ENCODE measurements at regions not wholly inside any gene's neighbourhood (a gene's known extent, or its start where the extent isn't known, plus 50 kb on each side); places are given as distances from the start of the nearest gene placed in this dataset.
"Not testable (repeated sequence)": the region's sequence is repeated elsewhere in the genome, so short reads cannot be mapped to it uniquely, and the experiment has no call there.

GRCh38 chr7:73186589-73187309, 100.9 kb upstream of the SPDYE9 start:
- H3K4me1 ChIP-seq (replicated peaks in 1 of 2; ENCODE audit: control insufficient read depth in 2 of 2, insufficient read depth in 2 of 2, low read length in 2 of 2); H3K27me3 ChIP-seq (ENCODE audit: control insufficient read depth in 2 of 2, insufficient read depth in 2 of 2, low read length in 2 of 2); CTCF ChIA-PET (ENCODE audit: low intra/inter-chr PET ratio); H3K9me3 ChIP-seq (replicated peaks; ENCODE audit: control insufficient read depth, insufficient read depth, low read depth, low read length); H3K4me3 ChIP-seq; FAIRE-seq; DNase-seq (ENCODE audit: extremely low read depth in 1 of 4, low spot score in 3 of 4); H3K9me1 ChIP-seq (ENCODE audit: control insufficient read depth, insufficient read depth, low read length); H3K4me2 ChIP-seq (ENCODE audit: insufficient read depth, low read length); H3K79me2 ChIP-seq (ENCODE audit: control insufficient read depth, insufficient read depth, low read length); H3K9ac ChIP-seq (ENCODE audit: insufficient read depth in 1 of 2, low read depth in 2 of 2, low read length in 2 of 2); H3K36me3 ChIP-seq (ENCODE audit: control insufficient read depth, insufficient read depth, low read length); BruUV-seq (replicated peaks); H2AFZ ChIP-seq (ENCODE audit: low read depth, low read length); H4K20me1 ChIP-seq (replicated peaks; ENCODE audit: control insufficient read depth, insufficient read depth, low read length); intact Hi-C loops (cut with micrococcal nuclease); H3K27ac ChIP-seq (ENCODE audit: extremely low read depth, low read depth, low read length); POLR2A ChIA-PET: not testable (repeated sequence)
- ATAC-seq = peak; percentile 20; the same call in 2 of the 3 replicates
- no CpG with 5 or more reads among the region's 14 CpGs for WGBS (ENCODE audit: insufficient coverage, low coverage, missing lambda C conversion rate)
- in situ Hi-C loops (cut with MboI) = loop anchor here (10.0 kb wide), 1 partner anchor 1538 kb away; no protein-coding TSS in a partner anchor

DNA sequence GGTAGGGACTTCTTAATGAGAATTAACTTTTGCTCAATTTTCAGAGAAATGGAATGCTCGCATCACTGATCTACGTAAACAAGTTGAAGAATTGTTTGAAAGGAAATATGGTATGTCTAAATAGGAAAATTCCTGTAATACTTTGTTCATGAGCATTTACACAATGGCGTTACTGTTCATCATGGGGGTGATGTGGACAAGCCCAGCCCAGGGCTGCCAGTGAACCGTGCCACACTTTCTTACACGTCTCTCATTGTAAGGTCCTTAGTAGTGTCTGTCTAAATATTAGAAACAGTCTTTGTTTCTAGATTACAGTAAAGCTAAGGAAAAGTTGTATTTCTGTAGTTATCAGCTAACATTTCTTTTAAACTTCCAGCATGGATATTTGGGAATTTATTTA, 91.0 kb upstream of the SPDYE9 start:
- H3K79me2 ChIP-seq (ENCODE audit: control insufficient read depth, insufficient read depth, low read length); H3K9ac ChIP-seq (ENCODE audit: insufficient read depth in 1 of 2, low read depth in 2 of 2, low read length in 2 of 2); H3K9me1 ChIP-seq (ENCODE audit: control insufficient read depth, insufficient read depth, low read length); CTCF ChIA-PET (ENCODE audit: low intra/inter-chr PET ratio); H3K4me1 ChIP-seq (replicated peaks in 1 of 2; ENCODE audit: control insufficient read depth in 2 of 2, insufficient read depth in 2 of 2, low read length in 2 of 2); BruUV-seq (replicated peaks); FAIRE-seq; intact Hi-C loops (cut with micrococcal nuclease); H4K20me1 ChIP-seq (replicated peaks; ENCODE audit: control insufficient read depth, insufficient read depth, low read length); ATAC-seq; H3K27me3 ChIP-seq (ENCODE audit: control insufficient read depth in 2 of 2, insufficient read depth in 2 of 2, low read length in 2 of 2); H3K36me3 ChIP-seq (ENCODE audit: control insufficient read depth, insufficient read depth, low read length); H3K4me3 ChIP-seq; DNase-seq (ENCODE audit: extremely low read depth in 1 of 4, low spot score in 3 of 4); H3K9me3 ChIP-seq (replicated peaks; ENCODE audit: control insufficient read depth, insufficient read depth, low read depth, low read length); in situ Hi-C loops (cut with MboI); H3K4me2 ChIP-seq (ENCODE audit: insufficient read depth, low read length); POLR2A ChIA-PET; H3K27ac ChIP-seq (ENCODE audit: extremely low read depth, low read depth, low read length); H2AFZ ChIP-seq (ENCODE audit: low read depth, low read length): not testable (repeated sequence)
- WGBS (ENCODE audit: insufficient coverage, low coverage, missing lambda C conversion rate) = no CpG with 5 or more reads among the region's 5 CpGs

DNA sequence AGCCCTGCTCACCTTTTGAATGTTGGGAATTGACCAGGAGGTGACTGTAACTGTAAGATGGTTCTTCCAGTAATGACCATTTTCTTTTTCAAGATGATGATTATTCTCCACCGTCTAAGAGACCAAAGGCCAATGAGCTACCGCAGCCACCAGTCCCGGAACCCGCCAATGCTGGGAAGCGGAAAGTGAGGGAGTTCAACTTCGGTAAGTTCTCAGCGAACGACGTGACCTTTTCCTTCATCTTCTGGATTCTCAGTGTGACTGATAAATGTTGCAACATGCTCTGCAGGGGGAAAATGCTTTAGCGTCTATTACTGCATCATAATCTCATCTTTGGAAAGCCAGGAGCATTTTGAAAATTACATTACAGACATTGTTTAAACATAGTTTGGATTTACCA, 89.5 kb upstream of the SPDYE9 start:
- intact Hi-C loops (cut with micrococcal nuclease); in situ Hi-C loops (cut with MboI); H3K79me2 ChIP-seq (ENCODE audit: control insufficient read depth, insufficient read depth, low read length); H3K4me2 ChIP-seq (ENCODE audit: insufficient read depth, low read length); CTCF ChIA-PET (ENCODE audit: low intra/inter-chr PET ratio); H4K20me1 ChIP-seq (replicated peaks; ENCODE audit: control insufficient read depth, insufficient read depth, low read length); H3K4me3 ChIP-seq; POLR2A ChIA-PET; DNase-seq (ENCODE audit: extremely low read depth in 1 of 4, low spot score in 3 of 4); BruUV-seq (replicated peaks); H3K9ac ChIP-seq (ENCODE audit: insufficient read depth in 1 of 2, low read depth in 2 of 2, low read length in 2 of 2); H3K27ac ChIP-seq (ENCODE audit: extremely low read depth, low read depth, low read length); H3K9me3 ChIP-seq (replicated peaks; ENCODE audit: control insufficient read depth, insufficient read depth, low read depth, low read length); H3K4me1 ChIP-seq (replicated peaks in 1 of 2; ENCODE audit: control insufficient read depth in 2 of 2, insufficient read depth in 2 of 2, low read length in 2 of 2); H3K27me3 ChIP-seq (ENCODE audit: control insufficient read depth in 2 of 2, insufficient read depth in 2 of 2, low read length in 2 of 2); H2AFZ ChIP-seq (ENCODE audit: low read depth, low read length); H3K36me3 ChIP-seq (ENCODE audit: control insufficient read depth, insufficient read depth, low read length); FAIRE-seq; H3K9me1 ChIP-seq (ENCODE audit: control insufficient read depth, insufficient read depth, low read length): not testable (repeated sequence)
- WGBS (ENCODE audit: insufficient coverage, low coverage, missing lambda C conversion rate) = no CpG with 5 or more reads among the region's 10 CpGs
- peak; percentile 88 for ATAC-seq

DNA sequence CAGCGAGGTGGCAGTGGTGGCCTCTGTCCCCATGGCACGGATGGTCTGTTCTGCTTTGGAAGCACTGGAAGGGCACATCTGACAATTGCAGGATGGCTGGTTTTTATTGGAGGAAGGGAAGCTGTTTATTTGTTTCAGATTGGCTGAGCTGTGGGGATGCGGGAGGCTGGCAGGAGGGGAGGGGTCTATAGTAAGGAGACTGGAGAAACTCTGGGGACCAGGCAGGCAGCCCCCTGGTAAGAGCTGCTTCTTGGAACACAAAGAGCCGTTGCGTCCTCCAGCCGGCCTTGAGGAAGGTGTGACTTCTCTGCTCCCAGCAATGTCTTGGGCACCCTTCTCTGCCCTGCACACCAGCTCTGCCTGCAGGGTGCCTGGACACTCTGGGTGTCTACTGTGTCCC, 85.1 kb upstream of the SPDYE9 start:
- H3K9me1 ChIP-seq (ENCODE audit: control insufficient read depth, insufficient read depth, low read length); H2AFZ ChIP-seq (ENCODE audit: low read depth, low read length); CTCF ChIA-PET (ENCODE audit: low intra/inter-chr PET ratio); H3K9ac ChIP-seq (ENCODE audit: insufficient read depth in 1 of 2, low read depth in 2 of 2, low read length in 2 of 2); H3K9me3 ChIP-seq (replicated peaks; ENCODE audit: control insufficient read depth, insufficient read depth, low read depth, low read length); H3K79me2 ChIP-seq (ENCODE audit: control insufficient read depth, insufficient read depth, low read length); H3K4me2 ChIP-seq (ENCODE audit: insufficient read depth, low read length); FAIRE-seq; DNase-seq (ENCODE audit: extremely low read depth in 1 of 4, low spot score in 3 of 4); H3K4me1 ChIP-seq (replicated peaks in 1 of 2; ENCODE audit: control insufficient read depth in 2 of 2, insufficient read depth in 2 of 2, low read length in 2 of 2); H3K4me3 ChIP-seq; H4K20me1 ChIP-seq (replicated peaks; ENCODE audit: control insufficient read depth, insufficient read depth, low read length); H3K27ac ChIP-seq (ENCODE audit: extremely low read depth, low read depth, low read length); H3K36me3 ChIP-seq (ENCODE audit: control insufficient read depth, insufficient read depth, low read length); POLR2A ChIA-PET; intact Hi-C loops (cut with micrococcal nuclease); BruUV-seq (replicated peaks); H3K27me3 ChIP-seq (ENCODE audit: control insufficient read depth in 2 of 2, insufficient read depth in 2 of 2, low read length in 2 of 2); ATAC-seq: not testable (repeated sequence)
- 64% methylated on average over 4 of the region's 6 CpGs for WGBS (ENCODE audit: insufficient coverage, low coverage, missing lambda C conversion rate)
- in situ Hi-C loops (cut with MboI) = loop anchor here (5.0 kb wide), 1 partner anchor 1816 kb away; no protein-coding TSS in a partner anchor
